ENCODE measurements at regions not wholly inside any gene's neighbourhood (a gene's known extent, or its start where the extent isn't known, plus 50 kb on each side); places are given as distances from the start of the nearest gene placed in this dataset.

DNA sequence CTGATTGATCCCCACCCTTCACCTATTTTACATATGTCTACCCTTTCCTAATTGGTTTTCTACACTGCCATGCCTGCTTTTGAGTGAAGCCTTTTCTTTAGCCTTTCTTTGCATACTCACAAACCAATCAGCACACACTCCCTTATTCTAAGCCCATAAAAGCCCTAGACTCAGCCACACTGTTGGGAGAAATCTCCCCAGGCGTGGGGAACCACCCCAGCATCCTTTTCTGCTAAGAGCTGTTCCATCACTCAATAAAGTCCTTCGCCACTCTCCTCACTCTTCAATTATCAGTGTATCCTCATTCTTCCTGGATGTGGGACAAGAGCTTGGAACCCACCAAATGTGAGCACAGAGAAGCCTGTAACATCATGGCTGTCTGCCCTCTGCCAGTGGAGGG, 343.6 kb downstream of the SLITRK1 start:
- no peak overlapping the region for H3K4me3 ChIP-seq
- DNase-seq (ENCODE audit: low spot score in 2 of 2) = no peak
- no peaks in the 10 kb centered on the region for H3K4me1 ChIP-seq
- no peaks in the 10 kb centered on the region for H3K36me3 ChIP-seq (replicated peaks)
- no peaks in the 10 kb centered on the region for H3K27me3 ChIP-seq (ENCODE audit: low read depth)
- no peaks in the 10 kb centered on the region; the same call in 1 of the 2 replicates for H3K9me3 ChIP-seq
- in situ Hi-C loops (cut with MboI; ENCODE audit: low sequenced_read_pairs) = no loop called here

GRCh38 chr13:83536941-83537340, 345.3 kb downstream of the SLITRK1 start:
- DNase-seq (ENCODE audit: low spot score in 2 of 2) = no peak
- no peaks in the 10 kb centered on the region; the same call in 1 of the 2 replicates for H3K9me3 ChIP-seq
- no peaks in the 10 kb centered on the region for H3K36me3 ChIP-seq (replicated peaks)
- H3K4me1 ChIP-seq = no peaks in the 10 kb centered on the region
- in situ Hi-C loops (cut with MboI; ENCODE audit: low sequenced_read_pairs) = no loop called here
- H3K27me3 ChIP-seq (ENCODE audit: low read depth) = no peaks in the 10 kb centered on the region
- H3K4me3 ChIP-seq = no peak overlapping the region

DNA sequence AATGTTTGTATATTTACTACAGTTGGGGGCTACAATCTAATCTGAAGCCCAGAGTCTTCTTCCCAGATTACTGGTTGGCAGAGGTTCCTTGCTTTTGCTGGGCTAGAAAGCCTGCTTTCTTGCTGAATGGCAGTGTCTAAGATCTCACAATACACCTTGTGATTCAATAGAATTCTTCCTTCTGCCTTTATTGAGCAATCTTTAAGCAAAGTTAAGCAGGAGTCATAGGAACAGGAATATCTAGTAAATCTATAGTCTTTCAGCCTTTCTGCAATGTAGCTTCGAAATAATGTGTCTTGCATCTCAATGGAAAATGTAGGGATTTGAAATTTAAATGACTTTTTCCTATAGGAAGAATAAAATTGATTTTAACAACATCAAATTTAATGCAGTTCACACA, 346.1 kb downstream of the SLITRK1 start:
- in situ Hi-C loops (cut with MboI; ENCODE audit: low sequenced_read_pairs) = no loop called here
- Histone ChIP-seq H3K36me3 (replicated peaks) (no peaks in the 10 kb centered on the region), H3K27me3 (ENCODE audit: low read depth) (no peaks in the 10 kb centered on the region), H3K9me3 (no peaks in the 10 kb centered on the region; the same call in 1 of the 2 replicates), H3K4me1 (no peaks in the 10 kb centered on the region), H3K4me3 (no peak overlapping the region)
- DNase-seq (ENCODE audit: low spot score in 2 of 2) = no peak

DNA sequence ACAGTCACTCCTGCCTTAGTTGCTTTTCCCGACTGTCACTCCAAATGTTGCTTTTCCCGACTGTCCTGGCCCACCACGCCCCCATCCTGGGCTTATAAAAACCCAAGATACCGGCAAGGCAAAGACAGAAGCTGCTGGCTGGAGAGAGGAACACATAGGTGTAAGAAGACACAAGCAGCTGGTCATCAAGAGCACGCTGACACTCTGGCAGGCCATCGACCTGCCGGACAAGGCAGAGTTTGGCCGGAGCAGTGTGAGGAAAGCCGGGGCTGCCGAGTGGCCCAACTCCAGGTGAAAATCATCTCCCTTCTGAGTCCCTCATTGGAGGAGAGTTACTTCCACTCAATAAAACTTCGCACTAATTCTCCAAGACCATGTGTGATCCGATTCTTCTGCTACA, 349.5 kb downstream of the SLITRK1 start:
- H3K36me3 ChIP-seq (replicated peaks) = no peaks in the 10 kb centered on the region
- in situ Hi-C loops (cut with MboI; ENCODE audit: low sequenced_read_pairs) = no loop called here
- no peaks in the 10 kb centered on the region for H3K4me1 ChIP-seq
- no peaks in the 10 kb centered on the region; the same call in 1 of the 2 replicates for H3K9me3 ChIP-seq
- no peaks in the 10 kb centered on the region for H3K27me3 ChIP-seq (ENCODE audit: low read depth)
- DNase-seq (ENCODE audit: low spot score in 2 of 2) = no peak
- H3K4me3 ChIP-seq = no peak overlapping the region

- no peaks in the 10 kb centered on the region for H3K4me1 ChIP-seq
- no peak overlapping the region for H3K4me3 ChIP-seq
- no peaks in the 10 kb centered on the region; the same call in 1 of the 2 replicates for H3K9me3 ChIP-seq
- no peaks in the 10 kb centered on the region for H3K36me3 ChIP-seq (replicated peaks)
- H3K27me3 ChIP-seq (ENCODE audit: low read depth) = no peaks in the 10 kb centered on the region
- in situ Hi-C loops (cut with MboI; ENCODE audit: low sequenced_read_pairs) = no loop called here
- no peak for DNase-seq (ENCODE audit: low spot score in 2 of 2)
Measured at GRCh38 chr13:83531022-83531421, 351.3 kb downstream of the SLITRK1 start.

DNA sequence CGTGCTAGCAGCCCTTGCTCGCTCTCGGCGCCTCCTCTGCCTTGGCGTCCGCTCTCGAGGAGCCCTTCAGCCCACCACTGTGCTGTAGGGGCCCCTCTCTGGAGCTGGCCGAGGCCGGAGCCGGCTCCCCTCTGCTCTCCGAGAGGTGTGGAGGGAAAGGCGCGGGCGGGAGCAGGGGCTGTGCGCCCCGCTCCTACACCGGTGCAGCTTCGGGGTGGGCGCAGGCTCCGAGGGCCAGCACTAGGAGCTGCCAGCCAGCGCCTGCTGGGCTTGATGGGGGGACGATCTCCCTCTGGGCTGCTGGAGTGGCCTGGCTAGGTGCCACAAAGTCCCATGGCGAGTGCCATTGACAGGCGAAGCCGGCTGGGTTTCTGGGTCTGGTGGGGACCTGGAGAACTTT, 365.5 kb downstream of the SLITRK1 start:
- H3K27me3 ChIP-seq (ENCODE audit: low read depth) = no peaks in the 10 kb centered on the region
- no peak for DNase-seq (ENCODE audit: low spot score in 2 of 2)
- no peaks in the 10 kb centered on the region for H3K4me1 ChIP-seq
- H3K4me3 ChIP-seq = no peak overlapping the region
- no peaks in the 10 kb centered on the region for H3K9me3 ChIP-seq
- no peaks in the 10 kb centered on the region for H3K36me3 ChIP-seq (replicated peaks)
- in situ Hi-C loops (cut with MboI; ENCODE audit: low sequenced_read_pairs) = no loop called here

GRCh38 chr13:83515268-83516015, 366.8 kb downstream of the SLITRK1 start:
- Histone ChIP-seq H3K36me3 (replicated peaks) (no peaks in the 10 kb centered on the region), H3K27me3 (ENCODE audit: low read depth) (no peaks in the 10 kb centered on the region), H3K9me3 (no peaks in the 10 kb centered on the region), H3K4me3 (no peak overlapping the region), H3K4me1 (no peaks in the 10 kb centered on the region)
- DNase-seq (ENCODE audit: low spot score in 2 of 2) = no peak
- in situ Hi-C loops (cut with MboI; ENCODE audit: low sequenced_read_pairs) = no loop called here

- Histone ChIP-seq H3K4me1 (no peaks in the 10 kb centered on the region), H3K9me3 (no peaks in the 10 kb centered on the region), H3K4me3 (no peak overlapping the region), H3K36me3 (replicated peaks) (no peaks in the 10 kb centered on the region), H3K27me3 (ENCODE audit: low read depth) (no peaks in the 10 kb centered on the region)
- in situ Hi-C loops (cut with MboI; ENCODE audit: low sequenced_read_pairs) = no loop called here
- DNase-seq (ENCODE audit: low spot score in 2 of 2) = no peak
Measured at GRCh38 chr13:83508771-83509301, 373.4 kb downstream of the SLITRK1 start.

DNA sequence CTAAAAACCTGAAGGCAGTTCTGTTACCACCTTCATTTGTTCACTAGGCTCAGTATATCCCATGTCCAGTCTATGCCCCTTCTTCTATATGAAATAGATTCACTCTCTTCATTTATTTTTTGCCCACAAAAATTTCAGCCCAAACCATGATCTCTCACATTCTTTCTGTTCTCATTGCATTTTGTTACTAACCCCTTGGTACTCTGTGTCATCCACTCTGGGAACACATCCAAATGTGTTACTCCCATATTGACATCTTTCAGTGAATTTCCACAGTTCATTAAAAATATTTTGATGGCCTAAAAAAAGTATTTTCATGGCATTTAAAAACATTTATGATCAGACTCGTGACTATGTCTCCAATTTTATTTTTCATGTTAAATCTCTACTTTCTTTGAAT, 378.9 kb downstream of the SLITRK1 start:
- Histone ChIP-seq H3K27me3 (ENCODE audit: low read depth) (no peaks in the 10 kb centered on the region), H3K36me3 (replicated peaks) (no peaks in the 10 kb centered on the region), H3K4me3 (no peak overlapping the region), H3K9me3 (no peaks in the 10 kb centered on the region), H3K4me1 (no peaks in the 10 kb centered on the region)
- in situ Hi-C loops (cut with MboI; ENCODE audit: low sequenced_read_pairs) = no loop called here
- no peak for DNase-seq (ENCODE audit: low spot score in 2 of 2)

DNA sequence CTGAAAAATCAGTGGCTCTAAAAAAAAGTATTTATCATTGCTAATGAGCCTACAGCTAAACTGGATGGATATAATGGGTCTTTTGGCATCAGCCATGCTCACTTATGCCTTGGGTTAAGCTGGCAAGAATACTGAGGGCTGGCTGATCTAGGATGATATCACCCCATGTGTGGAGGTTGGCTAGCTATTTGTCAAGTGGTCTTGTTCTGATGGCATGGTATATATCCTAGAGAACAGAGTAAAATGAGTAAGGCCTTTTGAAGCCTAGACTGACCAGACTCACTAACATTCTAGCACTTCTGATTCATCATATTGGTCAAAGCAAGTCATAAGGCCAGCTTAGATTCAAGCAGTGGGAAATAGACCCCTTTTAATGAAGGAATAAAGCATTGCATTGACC, 383.0 kb downstream of the SLITRK1 start:
- in situ Hi-C loops (cut with MboI; ENCODE audit: low sequenced_read_pairs) = no loop called here
- H3K27me3 ChIP-seq (ENCODE audit: low read depth) = no peaks in the 10 kb centered on the region
- no peak for DNase-seq (ENCODE audit: low spot score in 2 of 2)
- H3K4me1 ChIP-seq = no peaks in the 10 kb centered on the region
- no peaks in the 10 kb centered on the region for H3K36me3 ChIP-seq (replicated peaks)
- H3K4me3 ChIP-seq = no peak overlapping the region
- H3K9me3 ChIP-seq = no peaks in the 10 kb centered on the region

DNA sequence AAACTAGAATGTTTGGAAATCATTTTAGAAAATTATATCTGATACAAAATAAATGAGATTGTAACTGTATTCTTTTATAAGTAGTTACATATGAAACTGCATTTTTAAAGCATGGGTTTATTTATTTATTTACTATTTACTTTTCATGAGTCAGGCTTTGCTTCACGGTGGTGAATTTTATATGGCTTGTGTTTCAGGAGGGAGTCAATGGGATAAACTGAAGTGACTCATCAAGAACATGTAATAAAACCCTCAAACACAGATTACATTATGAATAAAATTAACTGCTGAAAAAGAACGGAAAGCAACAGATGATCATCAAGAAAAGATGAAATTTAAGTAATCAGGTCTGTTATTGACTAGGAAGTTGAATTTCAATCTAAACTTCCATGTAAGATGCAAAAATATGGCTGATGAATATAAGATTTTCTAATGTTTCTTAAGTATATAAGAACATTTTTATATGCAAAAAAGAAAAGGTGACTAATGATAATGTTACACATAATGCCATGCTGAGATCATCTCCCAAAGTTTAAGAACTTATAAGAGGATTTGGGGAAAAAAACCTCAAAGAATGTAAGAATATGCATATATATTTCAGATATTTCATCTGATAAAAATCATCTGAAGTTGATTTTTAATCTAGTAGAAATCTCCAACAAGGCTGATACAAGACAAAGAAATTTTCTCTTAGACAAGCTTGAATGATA, 383.6 kb downstream of the SLITRK1 start:
- no peaks in the 10 kb centered on the region for H3K4me1 ChIP-seq
- no peaks in the 10 kb centered on the region for H3K36me3 ChIP-seq (replicated peaks)
- H3K4me3 ChIP-seq = no peak overlapping the region
- no peak for DNase-seq (ENCODE audit: low spot score in 2 of 2)
- H3K27me3 ChIP-seq (ENCODE audit: low read depth) = no peaks in the 10 kb centered on the region
- in situ Hi-C loops (cut with MboI; ENCODE audit: low sequenced_read_pairs) = no loop called here
- no peaks in the 10 kb centered on the region for H3K9me3 ChIP-seq

- Histone ChIP-seq H3K36me3 (replicated peaks) (no peaks in the 10 kb centered on the region), H3K27me3 (ENCODE audit: low read depth) (no peaks in the 10 kb centered on the region), H3K4me3 (no peak overlapping the region), H3K4me1 (no peaks in the 10 kb centered on the region), H3K9me3 (no peaks in the 10 kb centered on the region)
- in situ Hi-C loops (cut with MboI; ENCODE audit: low sequenced_read_pairs) = no loop called here
- DNase-seq (ENCODE audit: low spot score in 2 of 2) = no peak
Measured at GRCh38 chr13:83498045-83498444, 384.2 kb downstream of the SLITRK1 start.

- no peaks in the 10 kb centered on the region for H3K36me3 ChIP-seq (replicated peaks)
Measured at GRCh38 chr13:83496501-83496900, 385.8 kb downstream of the SLITRK1 start.

DNA sequence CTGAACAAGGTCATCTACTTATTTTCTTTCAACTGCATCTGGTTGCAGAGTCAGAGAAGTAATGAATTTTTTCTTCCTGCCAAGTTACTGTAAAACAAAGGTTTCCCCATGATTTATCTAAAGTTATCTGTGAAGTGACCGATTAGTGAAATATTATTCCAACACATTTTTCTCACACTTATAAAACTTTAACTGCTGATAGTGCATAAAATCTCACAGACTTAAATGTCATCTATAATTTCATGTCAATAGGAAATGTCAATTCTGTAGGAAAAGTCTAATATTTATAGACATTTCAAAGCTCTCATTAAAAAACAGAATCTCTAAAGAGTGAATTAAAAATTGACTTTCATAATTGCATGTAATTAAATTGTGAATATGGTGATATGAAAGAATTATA, 397.2 kb downstream of the SLITRK1 start:
- Histone ChIP-seq H3K27me3 (ENCODE audit: low read depth) (no peaks in the 10 kb centered on the region), H3K4me3 (no peak overlapping the region), H3K9me3 (no peaks in the 10 kb centered on the region), H3K36me3 (replicated peaks) (no peaks in the 10 kb centered on the region), H3K4me1 (no peaks in the 10 kb centered on the region)
- in situ Hi-C loops (cut with MboI; ENCODE audit: low sequenced_read_pairs) = no loop called here
- DNase-seq (ENCODE audit: low spot score in 2 of 2) = no peak

More at GRCh38 chr13:83496501-83496900, 385.8 kb downstream of the SLITRK1 start:
- H3K27me3 ChIP-seq (ENCODE audit: low read depth) = no peaks in the 10 kb centered on the region
- H3K4me1 ChIP-seq = no peaks in the 10 kb centered on the region
- in situ Hi-C loops (cut with MboI; ENCODE audit: low sequenced_read_pairs) = no loop called here
- H3K9me3 ChIP-seq = no peaks in the 10 kb centered on the region
- no peak for DNase-seq (ENCODE audit: low spot score in 2 of 2)
- H3K4me3 ChIP-seq = no peak overlapping the region

All from HAP-1 (cell line).